ENCODE measurements at regions not wholly inside any gene's neighbourhood (a gene's known extent, or its start where the extent isn't known, plus 50 kb on each side); places are given as distances from the start of the nearest gene placed in this dataset.
"Not testable (repeated sequence)": the region's sequence is repeated elsewhere in the genome, so short reads cannot be mapped to it uniquely, and the experiment has no call there.

- H3K4me3 ChIP-seq (ENCODE audit: low read length in 2 of 2), result no peak overlapping the region
- H3K4me1 Mint-ChIP-seq, result no peaks in the 10 kb centered on the region
- H3K4me3 Mint-ChIP-seq, result no peak overlapping the region
- no peaks in the 10 kb centered on the region for H3K4me1 ChIP-seq (ENCODE audit: insufficient read depth, low read length)
- H3K36me3 Mint-ChIP-seq, result peaks cover 0 to 3% of the 10 kb centered on the region in 2 donors
- DNase-seq, result no peak
- H3K9me3 ChIP-seq (ENCODE audit: control insufficient read depth in 1 of 2, low read length in 2 of 2), result no peaks in the 10 kb centered on the region
- no peak overlapping the region for H3K27ac ChIP-seq (ENCODE audit: low read depth, low read length)
- ChIA-PET CTCF (ENCODE audit: partially characterized antibody) (no interaction called here), POLR2A (ENCODE audit: partially characterized antibody) (no interaction called here)
- peaks cover 0 to 13% (median 6%) of the 10 kb centered on the region in 8 donors for H3K9me3 Mint-ChIP-seq
- intact Hi-C loops (cut with micrococcal nuclease), result no loop called here
- no peaks in the 10 kb centered on the region for H3K36me3 ChIP-seq (ENCODE audit: insufficient read depth, low read length)
- no peaks in the 10 kb centered on the region for H3K27me3 Mint-ChIP-seq
- no peaks in the 10 kb centered on the region for H3K27me3 ChIP-seq (ENCODE audit: insufficient read depth, low read length)
- H3K27ac Mint-ChIP-seq, result no peak overlapping the region
These were observed 1239.4 kb upstream of the CRIM1 start for GRCh38 chr2:35116151-35116550.

GRCh38 chr2:35114765-35115164 is 1240.8 kb upstream of the CRIM1 start:
- Histone ChIP-seq H3K4me1 (ENCODE audit: insufficient read depth, low read length) (no peaks in the 10 kb centered on the region), H3K27ac (ENCODE audit: low read depth, low read length) (no peak overlapping the region), H3K36me3 (ENCODE audit: insufficient read depth, low read length) (no peaks in the 10 kb centered on the region), H3K4me3 (ENCODE audit: low read length in 2 of 2) (no peak overlapping the region), H3K9me3 (ENCODE audit: control insufficient read depth in 1 of 2, low read length in 2 of 2) (no peaks in the 10 kb centered on the region), H3K27me3 (ENCODE audit: insufficient read depth, low read length) (no peaks in the 10 kb centered on the region)
- Mint-ChIP-seq H3K4me3 (no peak overlapping the region), H3K9me3 (peaks cover 0 to 13% (median 8%) of the 10 kb centered on the region in 8 donors), H3K27ac (no peak overlapping the region), H3K36me3 (peaks cover 0 to 3% of the 10 kb centered on the region in 2 donors), H3K27me3 (no peaks in the 10 kb centered on the region), H3K4me1 (no peaks in the 10 kb centered on the region)
- ChIA-PET POLR2A (ENCODE audit: partially characterized antibody) (no interaction called here), CTCF (ENCODE audit: partially characterized antibody) (no interaction called here)
- intact Hi-C loops (cut with micrococcal nuclease), result no loop called here
- no peak for DNase-seq

- POLR2A ChIA-PET (ENCODE audit: partially characterized antibody); intact Hi-C loops (cut with micrococcal nuclease); H3K27ac Mint-ChIP-seq; H3K4me1 ChIP-seq (ENCODE audit: insufficient read depth, low read length); H3K27me3 ChIP-seq (ENCODE audit: insufficient read depth, low read length); H3K27me3 Mint-ChIP-seq; H3K4me3 Mint-ChIP-seq; H3K4me1 Mint-ChIP-seq; H3K36me3 Mint-ChIP-seq; H3K36me3 ChIP-seq (ENCODE audit: insufficient read depth, low read length); H3K4me3 ChIP-seq (ENCODE audit: low read length in 2 of 2); H3K9me3 ChIP-seq (ENCODE audit: control insufficient read depth in 1 of 2, low read length in 2 of 2); H3K27ac ChIP-seq (ENCODE audit: low read depth, low read length); CTCF ChIA-PET (ENCODE audit: partially characterized antibody); DNase-seq: not testable (repeated sequence)
- H3K9me3 Mint-ChIP-seq, result peaks cover 0 to 10% (median 6%) of the 10 kb centered on the region in 8 donors
These were observed 1243.2 kb upstream of the CRIM1 start for GRCh38 chr2:35112367-35112766.

- POLR2A ChIA-PET (ENCODE audit: partially characterized antibody), result no interaction called here
- Mint-ChIP-seq H3K27ac (no peak overlapping the region), H3K4me1 (no peaks in the 10 kb centered on the region), H3K4me3 (no peak overlapping the region), H3K27me3 (no peaks in the 10 kb centered on the region), H3K36me3 (no peaks in the 10 kb centered on the region), H3K9me3 (peaks cover 0 to 3% (median under 1%) of the 10 kb centered on the region in 8 donors)
- no peak for DNase-seq
- H3K27ac ChIP-seq (ENCODE audit: low read depth, low read length), result no peak overlapping the region
- no peaks in the 10 kb centered on the region for H3K9me3 ChIP-seq (ENCODE audit: control insufficient read depth in 1 of 2, low read length in 2 of 2)
- no peak overlapping the region for H3K4me3 ChIP-seq (ENCODE audit: low read length in 2 of 2)
- intact Hi-C loops (cut with micrococcal nuclease), result no loop called here
- H3K36me3 ChIP-seq (ENCODE audit: insufficient read depth, low read length), result no peaks in the 10 kb centered on the region
- H3K4me1 ChIP-seq (ENCODE audit: insufficient read depth, low read length), result no peaks in the 10 kb centered on the region
- CTCF ChIA-PET (ENCODE audit: partially characterized antibody), result no interaction called here
- H3K27me3 ChIP-seq (ENCODE audit: insufficient read depth, low read length), result no peaks in the 10 kb centered on the region
These were observed 1251.3 kb upstream of the CRIM1 start for GRCh38 chr2:35104309-35104708.

- peaks cover 0 to 5% (median 2%) of the 10 kb centered on the region in 8 donors for H3K9me3 Mint-ChIP-seq
- Histone ChIP-seq H3K36me3 (ENCODE audit: insufficient read depth, low read length) (no peaks in the 10 kb centered on the region), H3K27ac (ENCODE audit: low read depth, low read length) (no peak overlapping the region), H3K4me3 (ENCODE audit: low read length in 2 of 2) (no peak overlapping the region), H3K9me3 (ENCODE audit: control insufficient read depth in 1 of 2, low read length in 2 of 2) (no peaks in the 10 kb centered on the region), H3K27me3 (ENCODE audit: insufficient read depth, low read length) (no peaks in the 10 kb centered on the region), H3K4me1 (ENCODE audit: insufficient read depth, low read length) (no peaks in the 10 kb centered on the region)
- no peaks in the 10 kb centered on the region for H3K36me3 Mint-ChIP-seq
- H3K4me1 Mint-ChIP-seq, result no peaks in the 10 kb centered on the region
- ChIA-PET POLR2A (ENCODE audit: partially characterized antibody) (no interaction called here), CTCF (ENCODE audit: partially characterized antibody) (no interaction called here)
- DNase-seq, result no peak
- peak overlapping the region in 1 of 7 donors; percentile 53 for H3K27ac Mint-ChIP-seq
- H3K4me3 Mint-ChIP-seq, result no peak overlapping the region
- intact Hi-C loops (cut with micrococcal nuclease), result no loop called here
- H3K27me3 Mint-ChIP-seq, result no peaks in the 10 kb centered on the region
These were observed 1256.2 kb upstream of the CRIM1 start for GRCh38 chr2:35099342-35099741.

GRCh38 chr2:35082072-35082471 is 1273.5 kb upstream of the CRIM1 start:
- Histone ChIP-seq H3K36me3 (ENCODE audit: insufficient read depth, low read length) (no peaks in the 10 kb centered on the region), H3K27me3 (ENCODE audit: insufficient read depth, low read length) (no peaks in the 10 kb centered on the region), H3K4me3 (ENCODE audit: low read length in 2 of 2) (no peak overlapping the region), H3K27ac (ENCODE audit: low read depth, low read length) (no peak overlapping the region), H3K9me3 (ENCODE audit: control insufficient read depth in 1 of 2, low read length in 2 of 2) (no peaks in the 10 kb centered on the region), H3K4me1 (ENCODE audit: insufficient read depth, low read length) (no peaks in the 10 kb centered on the region)
- Mint-ChIP-seq H3K27ac (no peak overlapping the region), H3K27me3 (no peaks in the 10 kb centered on the region), H3K4me3 (no peak overlapping the region), H3K9me3 (peaks cover 0 to 6% (median 1%) of the 10 kb centered on the region in 8 donors), H3K4me1 (no peaks in the 10 kb centered on the region), H3K36me3 (no peaks in the 10 kb centered on the region)
- intact Hi-C loops (cut with micrococcal nuclease), result no loop called here
- peak in 1 of 5 donors; percentile 24 for DNase-seq
- ChIA-PET POLR2A (ENCODE audit: partially characterized antibody) (no interaction called here), CTCF (ENCODE audit: partially characterized antibody) (no interaction called here)

- intact Hi-C loops (cut with micrococcal nuclease), result no loop called here
- no peak overlapping the region for H3K27ac ChIP-seq (ENCODE audit: low read depth, low read length)
- ChIA-PET CTCF (ENCODE audit: partially characterized antibody) (no interaction called here), POLR2A (ENCODE audit: partially characterized antibody) (no interaction called here)
- Mint-ChIP-seq H3K27ac (no peak overlapping the region), H3K4me3 (no peak overlapping the region), H3K4me1 (no peaks in the 10 kb centered on the region), H3K36me3 (no peaks in the 10 kb centered on the region), H3K27me3 (no peaks in the 10 kb centered on the region), H3K9me3 (peaks cover 0 to 4% (median 0%) of the 10 kb centered on the region in 8 donors)
- DNase-seq, result no peak
- H3K27me3 ChIP-seq (ENCODE audit: insufficient read depth, low read length), result no peaks in the 10 kb centered on the region
- H3K36me3 ChIP-seq (ENCODE audit: insufficient read depth, low read length), result no peaks in the 10 kb centered on the region
- no peaks in the 10 kb centered on the region for H3K9me3 ChIP-seq (ENCODE audit: control insufficient read depth in 1 of 2, low read length in 2 of 2)
- H3K4me3 ChIP-seq (ENCODE audit: low read length in 2 of 2), result no peak overlapping the region
- no peaks in the 10 kb centered on the region for H3K4me1 ChIP-seq (ENCODE audit: insufficient read depth, low read length)
These were observed 1274.0 kb upstream of the CRIM1 start for GRCh38 chr2:35081622-35082015.

GRCh38 chr2:35081001-35081621 is 1274.5 kb upstream of the CRIM1 start:
- H3K27me3 Mint-ChIP-seq, result no peaks in the 10 kb centered on the region
- H3K4me1 ChIP-seq (ENCODE audit: insufficient read depth, low read length), result no peaks in the 10 kb centered on the region
- H3K4me3 Mint-ChIP-seq, result no peak overlapping the region
- no peak overlapping the region for H3K4me3 ChIP-seq (ENCODE audit: low read length in 2 of 2)
- ChIA-PET POLR2A (ENCODE audit: partially characterized antibody) (no interaction called here), CTCF (ENCODE audit: partially characterized antibody) (no interaction called here)
- no peaks in the 10 kb centered on the region for H3K27me3 ChIP-seq (ENCODE audit: insufficient read depth, low read length)
- intact Hi-C loops (cut with micrococcal nuclease), result no loop called here
- H3K36me3 Mint-ChIP-seq, result no peaks in the 10 kb centered on the region
- no peak for DNase-seq
- H3K9me3 ChIP-seq (ENCODE audit: control insufficient read depth in 1 of 2, low read length in 2 of 2), result no peaks in the 10 kb centered on the region
- H3K36me3 ChIP-seq (ENCODE audit: insufficient read depth, low read length), result no peaks in the 10 kb centered on the region
- H3K27ac Mint-ChIP-seq, result no peak overlapping the region
- no peak overlapping the region for H3K27ac ChIP-seq (ENCODE audit: low read depth, low read length)
- peaks cover 0 to 4% (median 0%) of the 10 kb centered on the region in 8 donors for H3K9me3 Mint-ChIP-seq
- H3K4me1 Mint-ChIP-seq, result no peaks in the 10 kb centered on the region

All from CD4-positive, alpha-beta memory T cell (primary cell).